ENCODE measurements at regions not wholly inside any gene's neighbourhood (a gene's known extent, or its start where the extent isn't known, plus 50 kb on each side); places are given as distances from the start of the nearest gene placed in this dataset.

DNA sequence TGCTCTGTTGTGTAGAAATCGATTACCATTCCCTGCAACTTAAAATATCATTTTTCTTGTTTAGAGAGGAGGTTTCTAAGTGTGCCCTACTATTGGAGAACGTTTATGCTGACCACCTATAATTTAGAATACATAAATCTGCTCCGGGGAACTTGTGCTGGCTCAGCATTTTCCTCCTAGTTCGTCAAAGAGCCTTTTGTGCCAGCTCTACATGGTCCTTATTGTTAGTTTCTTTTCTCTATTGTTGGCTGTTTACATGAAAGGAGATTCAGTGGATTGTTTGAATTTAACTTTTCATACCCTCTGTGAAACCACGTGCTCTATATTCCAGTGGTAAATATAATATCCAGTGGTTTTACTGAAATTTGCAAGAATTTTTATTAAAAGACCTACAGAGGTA, 53.4 kb upstream of the ATP8A1 start:
- H3K27ac ChIP-seq = no peak overlapping the region
- no peaks in the 10 kb centered on the region for H3K27me3 ChIP-seq (ENCODE audit: low read depth)
- TF ChIP-seq CTCF (IDR thresholded peaks at IDR 0.05) = no peak
- H3K4me1 ChIP-seq = no peaks in the 10 kb centered on the region
- no peak for DNase-seq
- ATAC-seq = no peak
- no peaks in the 10 kb centered on the region for H3K36me3 ChIP-seq
- intact Hi-C loops (cut with DNase I) = no loop called here
- no peak overlapping the region for H3K4me3 ChIP-seq
- H3K9me3 ChIP-seq = no peaks in the 10 kb centered on the region

- H3K4me1 ChIP-seq = no peaks in the 10 kb centered on the region
- no peak overlapping the region for H3K27ac ChIP-seq
- no peaks in the 10 kb centered on the region for H3K27me3 ChIP-seq (ENCODE audit: low read depth)
- DNase-seq (no peak), ATAC-seq (peak in 1 of 2 donors; percentile 81)
- H3K4me3 ChIP-seq = no peak overlapping the region
- intact Hi-C loops (cut with DNase I) = no loop called here
- H3K9me3 ChIP-seq = no peaks in the 10 kb centered on the region
- no peak for TF ChIP-seq CTCF (IDR thresholded peaks at IDR 0.05)
- H3K36me3 ChIP-seq = no peaks in the 10 kb centered on the region
Measured at GRCh38 chr4:42709392-42710065, 52.6 kb upstream of the ATP8A1 start.

- H3K4me3 ChIP-seq = no peak overlapping the region
- DNase-seq (no peak), ATAC-seq (peak; percentile 84 to 94)
- H3K4me1 ChIP-seq = no peaks in the 10 kb centered on the region
- H3K36me3 ChIP-seq = no peaks in the 10 kb centered on the region
- no peaks in the 10 kb centered on the region for H3K9me3 ChIP-seq
- no peak overlapping the region for H3K27ac ChIP-seq
- H3K27me3 ChIP-seq (ENCODE audit: low read depth) = no peaks in the 10 kb centered on the region
- TF ChIP-seq CTCF (IDR thresholded peaks at IDR 0.05) = no peak
- intact Hi-C loops (cut with DNase I) = no loop called here
Measured at GRCh38 chr4:42708625-42709024, 51.7 kb upstream of the ATP8A1 start.
